HAP-1 (cell line): ENCODE measurements at regions not wholly inside any gene's neighbourhood (a gene's known extent, or its start where the extent isn't known, plus 50 kb on each side); places are given as distances from the start of the nearest gene placed in this dataset.
A peak's percentile ranks its signal among the peaks of the same experiment; 100 is the strongest.

Source experiments
- DNase-seq, 2 experiments: peaks; one replicate each; pipeline ENCODE4 v3.0.0-alpha.2; 2016 to 2020; ENCODE audit warnings: low spot score in 2 of 2
- H3K27me3 ChIP-seq: fragments of 250-450 bp; sonication (Bioruptor Pico); 2 replicates; pipeline ENCODE4 v1.5.1; 2020; ENCODE audit warnings: low read depth, mild to moderate bottlenecking, moderate library complexity
- H3K36me3 ChIP-seq: fragments of 250-450 bp; sonication (Bioruptor Pico); replicated peaks from 2 replicates; pipeline ENCODE4 v1.5.1; 2020; ENCODE audit warnings: mild to moderate bottlenecking
- H3K4me1 ChIP-seq: fragments of 250-450 bp; sonication (Bioruptor Pico); 2 replicates; pipeline ENCODE4 v1.5.1; 2020; ENCODE audit warnings: mild to moderate bottlenecking
- H3K4me3 ChIP-seq: fragments of 250-450 bp; sonication (Bioruptor Pico); 2 replicates; pipeline ENCODE4 v1.5.1; 2020; ENCODE audit warnings: mild to moderate bottlenecking, moderate library complexity
- H3K9me3 ChIP-seq: fragments of 250-450 bp; sonication (Bioruptor Pico); 2 replicates; pipeline ENCODE4 v1.5.1; 2020; ENCODE audit warnings: mild to moderate bottlenecking, moderate library complexity
- in situ Hi-C: fragments of 300-500 bp; cut with MboI; formaldehyde crosslinking; loops from 3 replicates; pipeline ENCODE4 v1.14.3; 2020; ENCODE audit warnings: low sequenced_read_pairs, inconsistent platforms, mixed read lengths

DNA sequence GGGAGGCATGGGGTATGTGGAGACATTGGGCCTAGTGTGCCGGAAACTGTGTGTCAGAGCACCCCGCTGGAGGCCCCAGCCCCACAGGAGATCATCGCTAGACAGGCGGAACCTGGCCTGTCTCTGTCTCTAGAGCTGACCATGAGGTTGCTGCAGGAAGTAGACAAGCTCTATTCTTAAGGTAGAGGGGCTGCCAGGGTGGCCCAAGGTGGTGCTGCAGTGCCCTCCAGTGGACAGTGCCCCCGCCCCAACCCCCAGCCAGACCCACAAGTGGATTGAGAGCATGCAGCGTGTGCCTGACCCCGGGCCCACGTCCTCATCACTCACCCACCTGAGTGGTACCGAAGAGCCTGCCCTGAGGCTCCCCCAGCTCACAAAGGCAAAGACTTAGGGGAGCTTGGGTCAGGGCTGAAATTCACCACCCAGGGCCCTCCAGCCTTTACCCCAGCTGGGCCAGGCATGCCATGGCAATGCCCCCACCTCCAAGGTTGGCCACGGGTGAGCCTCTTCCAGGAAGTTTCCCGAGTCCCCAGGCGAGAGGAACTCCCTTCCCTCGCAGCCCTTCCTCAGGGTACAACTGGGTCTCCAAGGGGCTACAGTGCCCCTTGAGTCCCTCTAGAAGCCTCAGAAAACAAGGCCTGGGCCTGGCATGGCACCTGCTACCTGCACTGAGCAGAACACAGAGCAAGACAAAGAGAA is 155.0 kb downstream of the TTC32 start:
- no peaks in the 10 kb centered on the region for H3K36me3 ChIP-seq
- peak in 1 of 2 experiments; percentile 50 for DNase-seq
- H3K4me3 ChIP-seq: no peak overlapping the region
- no peaks in the 10 kb centered on the region for H3K4me1 ChIP-seq
- H3K9me3 ChIP-seq: no peaks in the 10 kb centered on the region
- in situ Hi-C loops: no loop called here
- no peaks in the 10 kb centered on the region for H3K27me3 ChIP-seq

DNA sequence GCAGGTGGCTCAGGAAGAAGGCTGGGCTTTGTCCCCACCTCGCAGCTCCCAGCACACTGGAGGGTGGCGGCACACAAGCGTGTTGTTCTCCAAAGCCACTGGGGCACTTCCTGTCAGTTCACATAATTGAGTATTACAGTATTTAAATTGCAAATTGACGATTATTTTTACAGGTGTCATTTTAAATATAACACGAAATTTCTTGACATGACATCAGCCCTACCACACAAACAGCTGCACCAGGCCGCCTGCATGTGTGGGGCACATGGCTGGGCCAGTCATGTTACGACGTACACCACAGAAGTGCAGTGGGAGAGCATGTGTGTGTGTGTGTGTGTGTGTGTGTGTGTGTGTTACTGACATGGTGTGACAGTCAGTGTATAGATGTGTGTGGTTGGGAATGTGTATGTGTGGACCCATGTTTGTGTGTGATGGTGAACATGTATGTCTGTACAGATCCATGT is 155.6 kb downstream of the TTC32 start:
- Histone ChIP-seq H3K36me3 (no peaks in the 10 kb centered on the region), H3K27me3 (no peaks in the 10 kb centered on the region), H3K4me1 (no peaks in the 10 kb centered on the region), H3K4me3 (no peak overlapping the region), H3K9me3 (no peaks in the 10 kb centered on the region)
- in situ Hi-C loops: no loop called here
- no peak for DNase-seq

DNA sequence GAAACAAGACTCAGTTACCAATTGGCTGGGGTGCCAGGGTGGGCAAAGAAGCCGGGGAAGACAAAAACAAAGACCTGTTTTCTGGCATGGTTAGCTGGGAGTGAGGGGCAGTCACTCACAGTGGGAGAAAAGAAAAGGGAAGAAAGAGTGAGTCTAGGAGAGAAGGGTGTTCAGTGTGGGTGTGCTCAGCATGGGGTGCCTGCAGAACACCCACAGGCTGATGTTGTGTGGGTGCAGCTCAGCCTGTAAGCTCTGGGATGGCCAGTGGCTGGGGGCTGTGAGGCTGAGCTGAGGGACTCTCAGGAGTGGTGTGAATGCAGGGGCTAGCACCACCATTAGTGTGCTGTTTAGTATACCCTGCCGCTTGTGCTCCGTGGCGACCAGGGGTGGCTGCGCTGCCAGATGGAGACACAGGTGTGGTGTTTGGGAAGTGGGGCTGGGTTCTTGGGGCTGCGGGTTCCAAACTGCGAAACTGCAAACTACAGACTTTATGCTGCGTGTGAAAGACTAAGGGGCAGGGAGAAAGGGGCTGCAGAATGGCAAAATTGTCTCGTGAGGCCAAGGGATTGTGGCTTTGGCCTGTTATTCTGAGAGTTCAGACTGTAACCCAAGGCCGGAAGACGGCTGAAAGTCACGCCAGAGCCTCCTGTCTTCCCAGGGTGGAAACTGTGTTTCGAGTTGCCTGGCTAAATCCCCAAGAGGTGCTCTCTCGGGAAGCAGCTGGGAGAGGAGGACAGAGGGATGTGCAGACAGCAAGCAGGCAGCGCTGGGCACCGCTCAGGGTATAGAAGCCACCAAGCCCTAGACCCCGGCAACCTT is 156.3 kb downstream of the TTC32 start:
- in situ Hi-C loops: no loop called here
- Histone ChIP-seq H3K36me3 (no peaks in the 10 kb centered on the region), H3K4me1 (no peaks in the 10 kb centered on the region), H3K9me3 (no peaks in the 10 kb centered on the region), H3K27me3 (no peaks in the 10 kb centered on the region), H3K4me3 (no peak overlapping the region)
- no peak for DNase-seq

- Histone ChIP-seq H3K4me3 (no peak overlapping the region), H3K27me3 (no peaks in the 10 kb centered on the region), H3K9me3 (no peaks in the 10 kb centered on the region), H3K36me3 (no peaks in the 10 kb centered on the region), H3K4me1 (no peaks in the 10 kb centered on the region)
- in situ Hi-C loops: no loop called here
- no peak for DNase-seq
These were observed 157.2 kb downstream of the TTC32 start for GRCh38 chr2:19744456-19745199.

DNA sequence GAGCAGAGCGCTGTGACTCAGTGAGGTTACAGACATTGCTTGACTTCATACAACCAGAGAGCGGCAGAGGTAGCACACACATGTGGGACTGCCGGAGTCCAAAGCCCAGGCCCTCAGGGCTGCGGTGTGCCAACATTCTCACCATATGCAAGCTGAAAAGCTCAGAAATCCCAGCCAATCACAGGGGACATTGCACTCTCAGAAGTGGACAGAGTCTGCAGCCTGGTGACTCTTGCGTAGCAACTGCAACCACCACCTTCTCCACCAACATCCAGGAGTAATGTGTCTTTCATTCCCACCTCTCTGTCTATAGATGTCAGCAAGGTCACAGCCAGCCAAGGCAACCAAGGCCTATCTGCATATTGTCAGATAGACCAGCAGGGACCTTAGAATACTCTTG is 158.1 kb downstream of the TTC32 start:
- Histone ChIP-seq H3K36me3 (no peaks in the 10 kb centered on the region), H3K4me3 (no peak overlapping the region), H3K4me1 (no peaks in the 10 kb centered on the region), H3K9me3 (no peaks in the 10 kb centered on the region), H3K27me3 (no peaks in the 10 kb centered on the region)
- no peak for DNase-seq
- in situ Hi-C loops: no loop called here

GRCh38 chr2:19742872-19743271 is 158.9 kb downstream of the TTC32 start:
- Histone ChIP-seq H3K9me3 (no peaks in the 10 kb centered on the region), H3K27me3 (no peaks in the 10 kb centered on the region), H3K36me3 (no peaks in the 10 kb centered on the region), H3K4me3 (no peak overlapping the region), H3K4me1 (no peaks in the 10 kb centered on the region)
- no peak for DNase-seq
- in situ Hi-C loops: no loop called here

GRCh38 chr2:19739256-19739655 is 162.5 kb downstream of the TTC32 start:
- Histone ChIP-seq H3K27me3 (no peaks in the 10 kb centered on the region), H3K9me3 (no peaks in the 10 kb centered on the region), H3K4me1 (no peaks in the 10 kb centered on the region), H3K36me3 (no peaks in the 10 kb centered on the region), H3K4me3 (no peak overlapping the region)
- DNase-seq: no peak
- in situ Hi-C loops: no loop called here

- no peaks in the 10 kb centered on the region for H3K27me3 ChIP-seq
- in situ Hi-C loops: no loop called here
- no peaks in the 10 kb centered on the region for H3K36me3 ChIP-seq
- no peaks in the 10 kb centered on the region for H3K4me1 ChIP-seq
- no peak overlapping the region for H3K4me3 ChIP-seq
- H3K9me3 ChIP-seq: no peaks in the 10 kb centered on the region
- DNase-seq: no peak
These were observed 163.1 kb downstream of the TTC32 start for GRCh38 chr2:19738707-19739106.

DNA sequence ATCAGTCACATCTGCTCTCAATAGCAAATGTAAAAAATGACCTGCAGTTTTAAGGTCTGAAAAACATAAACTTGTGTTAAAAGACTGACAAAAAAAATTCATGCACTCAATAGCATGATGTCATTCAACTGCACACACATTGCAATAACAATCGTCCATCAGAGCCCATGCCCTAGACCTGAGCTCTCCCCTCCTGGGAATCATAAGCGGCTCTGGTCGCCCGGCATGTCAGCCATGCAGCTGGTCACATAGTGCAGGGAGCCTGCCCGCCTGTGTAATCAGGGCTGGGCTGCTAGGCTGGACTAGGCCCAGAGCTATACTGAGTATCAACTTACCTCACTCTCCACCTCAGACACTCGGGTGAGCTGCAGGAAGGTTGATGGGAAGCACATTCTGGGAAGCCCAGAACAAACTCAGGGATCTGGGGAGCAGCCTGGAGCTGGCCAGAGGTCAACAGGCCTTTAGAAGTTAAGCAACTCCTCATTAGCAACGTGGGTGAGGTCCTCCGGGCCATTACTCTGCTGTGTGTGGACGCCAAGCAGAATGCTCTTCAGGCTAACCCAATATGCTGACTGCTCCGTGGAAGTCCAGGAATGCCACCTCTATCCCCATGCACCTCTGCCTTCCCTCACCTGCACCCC is 165.5 kb downstream of the TTC32 start:
- Histone ChIP-seq H3K9me3 (no peaks in the 10 kb centered on the region), H3K27me3 (no peaks in the 10 kb centered on the region), H3K4me3 (no peak overlapping the region), H3K4me1 (no peaks in the 10 kb centered on the region), H3K36me3 (no peaks in the 10 kb centered on the region)
- in situ Hi-C loops: no loop called here
- no peak for DNase-seq

GRCh38 chr2:19733951-19734425 is 167.8 kb downstream of the TTC32 start:
- H3K4me3 ChIP-seq: no peak overlapping the region
- no peaks in the 10 kb centered on the region for H3K36me3 ChIP-seq
- no peaks in the 10 kb centered on the region for H3K27me3 ChIP-seq
- H3K9me3 ChIP-seq: no peaks in the 10 kb centered on the region
- in situ Hi-C loops: no loop called here
- H3K4me1 ChIP-seq: no peaks in the 10 kb centered on the region
- DNase-seq: no peak

- Histone ChIP-seq H3K9me3 (no peaks in the 10 kb centered on the region), H3K4me1 (no peaks in the 10 kb centered on the region), H3K27me3 (no peaks in the 10 kb centered on the region), H3K36me3 (no peaks in the 10 kb centered on the region), H3K4me3 (no peak overlapping the region)
- no peak for DNase-seq
- in situ Hi-C loops: no loop called here
These were observed 168.4 kb downstream of the TTC32 start for GRCh38 chr2:19733390-19733789.

- H3K9me3 ChIP-seq: no peaks in the 10 kb centered on the region
- H3K4me3 ChIP-seq: no peak overlapping the region
- in situ Hi-C loops: no loop called here
- H3K36me3 ChIP-seq: no peaks in the 10 kb centered on the region
- H3K4me1 ChIP-seq: no peaks in the 10 kb centered on the region
- H3K27me3 ChIP-seq: no peaks in the 10 kb centered on the region
- no peak for DNase-seq
These were observed 169.5 kb downstream of the TTC32 start for GRCh38 chr2:19732255-19732654.

DNA sequence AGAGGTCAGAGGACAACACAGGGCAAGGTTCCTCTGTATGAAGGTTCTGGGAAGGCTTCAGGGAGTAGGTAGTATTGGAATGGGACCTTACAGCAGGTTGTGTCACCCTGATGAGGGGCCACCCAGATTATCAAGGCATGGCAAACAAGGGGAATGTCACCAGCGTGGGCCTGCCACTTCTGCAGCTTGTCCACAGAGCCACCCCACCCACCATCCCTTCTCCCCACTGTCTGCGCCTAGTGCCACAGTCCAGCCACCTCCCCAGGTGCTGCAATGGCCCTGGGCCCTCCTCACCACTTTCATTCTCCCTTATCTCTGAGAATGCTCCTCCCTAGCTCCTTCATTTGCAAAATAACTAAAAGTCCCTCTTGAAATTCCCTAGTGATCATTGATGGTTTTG is 170.3 kb downstream of the TTC32 start:
- in situ Hi-C loops: no loop called here
- Histone ChIP-seq H3K4me3 (no peak overlapping the region), H3K36me3 (no peaks in the 10 kb centered on the region), H3K4me1 (no peaks in the 10 kb centered on the region), H3K27me3 (no peaks in the 10 kb centered on the region), H3K9me3 (no peaks in the 10 kb centered on the region)
- no peak for DNase-seq
